ENCODE measurements at regions not wholly inside any gene's neighbourhood (a gene's known extent, or its start where the extent isn't known, plus 50 kb on each side); places are given as distances from the start of the nearest gene placed in this dataset.

GRCh38 chrX:39414290-39414854 is 613.1 kb downstream of the MID1IP1 start:
- TF ChIP-seq POLR2A (IDR thresholded peaks at IDR 0.05) (no peak), EP300 (IDR thresholded peaks at IDR 0.05) (no peak)
